ENCODE measurements at regions not wholly inside any gene's neighbourhood (a gene's known extent, or its start where the extent isn't known, plus 50 kb on each side); places are given as distances from the start of the nearest gene placed in this dataset.

DNA sequence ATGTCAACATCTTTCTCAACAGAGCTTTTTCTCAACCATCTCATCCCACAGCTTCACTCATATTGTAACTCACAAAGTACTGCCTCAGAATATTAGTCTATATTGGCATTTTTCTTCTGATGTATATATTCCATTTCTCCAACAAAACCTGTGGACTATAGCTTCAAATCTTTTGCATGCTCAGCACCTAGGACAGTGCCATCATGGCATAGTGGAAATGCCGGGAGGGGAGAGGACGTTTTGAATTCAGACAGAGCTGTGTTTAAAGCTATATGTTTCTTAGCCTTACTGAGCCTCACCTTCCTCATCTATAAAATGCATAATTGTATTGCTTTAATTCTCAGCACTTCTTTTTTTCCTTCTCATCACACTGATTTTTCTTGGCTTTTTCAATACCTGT, 452.6 kb downstream of the GALC start:
- TF ChIP-seq, protein P1, sequence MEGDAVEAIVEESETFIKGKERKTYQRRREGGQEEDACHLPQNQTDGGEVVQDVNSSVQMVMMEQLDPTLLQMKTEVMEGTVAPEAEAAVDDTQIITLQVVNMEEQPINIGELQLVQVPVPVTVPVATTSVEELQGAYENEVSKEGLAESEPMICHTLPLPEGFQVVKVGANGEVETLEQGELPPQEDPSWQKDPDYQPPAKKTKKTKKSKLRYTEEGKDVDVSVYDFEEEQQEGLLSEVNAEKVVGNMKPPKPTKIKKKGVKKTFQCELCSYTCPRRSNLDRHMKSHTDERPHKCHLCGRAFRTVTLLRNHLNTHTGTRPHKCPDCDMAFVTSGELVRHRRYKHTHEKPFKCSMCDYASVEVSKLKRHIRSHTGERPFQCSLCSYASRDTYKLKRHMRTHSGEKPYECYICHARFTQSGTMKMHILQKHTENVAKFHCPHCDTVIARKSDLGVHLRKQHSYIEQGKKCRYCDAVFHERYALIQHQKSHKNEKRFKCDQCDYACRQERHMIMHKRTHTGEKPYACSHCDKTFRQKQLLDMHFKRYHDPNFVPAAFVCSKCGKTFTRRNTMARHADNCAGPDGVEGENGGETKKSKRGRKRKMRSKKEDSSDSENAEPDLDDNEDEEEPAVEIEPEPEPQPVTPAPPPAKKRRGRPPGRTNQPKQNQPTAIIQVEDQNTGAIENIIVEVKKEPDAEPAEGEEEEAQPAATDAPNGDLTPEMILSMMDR (IDR thresholded peaks at IDR 0.05), result no peak
- Histone ChIP-seq H3K9me3 (ENCODE audit: control insufficient read depth, insufficient read depth, low read length) (no peaks in the 10 kb centered on the region), H3K27ac (ENCODE audit: low read length) (no peak overlapping the region), H3K4me1 (ENCODE audit: control insufficient read depth, insufficient read depth, low read length) (no peaks in the 10 kb centered on the region), H3K27me3 (ENCODE audit: control insufficient read depth, insufficient read depth, low read length) (no peaks in the 10 kb centered on the region), H3K4me3 (ENCODE audit: low read length) (no peak overlapping the region), H3K36me3 (ENCODE audit: control insufficient read depth, insufficient read depth, low read length) (no peaks in the 10 kb centered on the region)
- peaks cover 10% of the 10 kb centered on the region for H3K36me3 Mint-ChIP-seq
- H3K4me3 Mint-ChIP-seq, result no peak overlapping the region
- peaks cover 18% of the 10 kb centered on the region in 2 donors for H3K9me3 Mint-ChIP-seq
- no peaks in the 10 kb centered on the region for H3K4me1 Mint-ChIP-seq
- 51% methylated on average over 2 of the region's 2 CpGs for WGBS (ENCODE audit: insufficient coverage)
- intact Hi-C loops (cut with micrococcal nuclease), result no loop called here
- DNase-seq (no peak), ATAC-seq (no peak)
- no peak overlapping the region for H3K27ac Mint-ChIP-seq
- H3K27me3 Mint-ChIP-seq (ENCODE audit: low read depth in 2 of 2), result no peaks in the 10 kb centered on the region

DNA sequence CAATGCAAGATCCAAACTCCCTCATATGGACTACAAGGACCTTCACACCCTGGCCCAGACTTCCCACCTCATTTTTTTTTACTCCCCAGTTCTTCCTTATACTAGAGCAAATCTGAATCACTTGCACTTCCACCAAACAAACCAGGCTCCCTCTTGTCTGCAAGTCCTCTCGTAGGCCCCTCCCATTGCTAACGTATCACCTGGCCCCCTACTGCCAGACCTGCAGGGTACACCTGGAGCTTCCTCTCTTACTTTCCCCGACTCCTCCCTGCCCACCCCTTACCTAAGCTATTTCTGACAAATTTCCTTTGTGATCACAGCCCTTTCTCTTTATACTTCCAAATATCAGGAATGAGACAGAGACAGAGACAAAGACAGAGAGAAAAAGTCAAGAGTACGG, 463.9 kb downstream of the GALC start:
- Histone ChIP-seq H3K27ac (ENCODE audit: low read length) (no peak overlapping the region), H3K4me1 (ENCODE audit: control insufficient read depth, insufficient read depth, low read length) (no peaks in the 10 kb centered on the region), H3K36me3 (ENCODE audit: control insufficient read depth, insufficient read depth, low read length) (no peaks in the 10 kb centered on the region), H3K9me3 (ENCODE audit: control insufficient read depth, insufficient read depth, low read length) (no peaks in the 10 kb centered on the region), H3K27me3 (ENCODE audit: control insufficient read depth, insufficient read depth, low read length) (no peaks in the 10 kb centered on the region), H3K4me3 (ENCODE audit: low read length) (no peak overlapping the region)
- Mint-ChIP-seq H3K9me3 (peaks cover 10 to 11% of the 10 kb centered on the region in 2 donors), H3K4me3 (no peak overlapping the region), H3K27ac (no peak overlapping the region), H3K27me3 (ENCODE audit: low read depth in 2 of 2) (no peaks in the 10 kb centered on the region), H3K4me1 (no peaks in the 10 kb centered on the region), H3K36me3 (no peaks in the 10 kb centered on the region)
- TF ChIP-seq, protein P1 (IDR thresholded peaks at IDR 0.05), result no peak
- ATAC-seq (no peak), DNase-seq (no peak)
- WGBS (ENCODE audit: insufficient coverage), result 63% methylated on average over 4 of the region's 4 CpGs
- intact Hi-C loops (cut with micrococcal nuclease), result no loop called here

DNA sequence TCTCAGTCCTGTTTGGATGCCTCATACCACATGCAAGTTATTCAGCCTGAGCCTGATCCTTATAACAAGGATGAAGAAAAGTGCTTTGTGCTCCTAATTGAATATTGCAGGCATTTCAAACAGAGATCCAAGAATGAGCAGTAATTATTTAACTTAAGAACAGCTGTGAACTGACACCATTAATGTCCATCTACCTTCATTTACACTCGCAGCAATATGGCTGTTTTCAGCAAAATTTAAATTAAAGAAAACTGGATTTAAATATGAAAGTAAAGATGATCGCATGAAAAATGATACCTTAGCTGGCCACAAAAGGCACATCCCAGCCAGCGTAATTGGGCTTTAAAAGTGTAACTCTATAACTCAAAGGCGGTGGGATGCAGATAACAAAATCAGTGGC, 466.3 kb downstream of the GALC start:
- Histone ChIP-seq H3K27me3 (ENCODE audit: control insufficient read depth, insufficient read depth, low read length) (no peaks in the 10 kb centered on the region), H3K4me3 (ENCODE audit: low read length) (no peak overlapping the region), H3K9me3 (ENCODE audit: control insufficient read depth, insufficient read depth, low read length) (no peaks in the 10 kb centered on the region), H3K36me3 (ENCODE audit: control insufficient read depth, insufficient read depth, low read length) (no peaks in the 10 kb centered on the region), H3K27ac (ENCODE audit: low read length) (no peak overlapping the region), H3K4me1 (ENCODE audit: control insufficient read depth, insufficient read depth, low read length) (no peaks in the 10 kb centered on the region)
- intact Hi-C loops (cut with micrococcal nuclease), result no loop called here
- ATAC-seq (no peak), DNase-seq (no peak)
- 76% methylated on average over 4 of the region's 4 CpGs for WGBS (ENCODE audit: insufficient coverage)
- H3K4me1 Mint-ChIP-seq, result no peaks in the 10 kb centered on the region
- TF ChIP-seq, protein P1 (IDR thresholded peaks at IDR 0.05), result no peak
- H3K27me3 Mint-ChIP-seq (ENCODE audit: low read depth in 2 of 2), result no peaks in the 10 kb centered on the region
- H3K27ac Mint-ChIP-seq, result no peak overlapping the region
- no peaks in the 10 kb centered on the region for H3K36me3 Mint-ChIP-seq
- no peak overlapping the region for H3K4me3 Mint-ChIP-seq
- peaks cover 14 to 15% of the 10 kb centered on the region in 2 donors for H3K9me3 Mint-ChIP-seq

- ATAC-seq (no peak), DNase-seq (no peak)
- H3K4me1 Mint-ChIP-seq, result no peaks in the 10 kb centered on the region
- intact Hi-C loops (cut with micrococcal nuclease), result no loop called here
- no peak overlapping the region for H3K4me3 Mint-ChIP-seq
- H3K27ac Mint-ChIP-seq, result no peak overlapping the region
- Histone ChIP-seq H3K4me3 (ENCODE audit: low read length) (no peak overlapping the region), H3K27ac (ENCODE audit: low read length) (no peak overlapping the region), H3K9me3 (ENCODE audit: control insufficient read depth, insufficient read depth, low read length) (no peaks in the 10 kb centered on the region), H3K27me3 (ENCODE audit: control insufficient read depth, insufficient read depth, low read length) (no peaks in the 10 kb centered on the region), H3K4me1 (ENCODE audit: control insufficient read depth, insufficient read depth, low read length) (no peaks in the 10 kb centered on the region), H3K36me3 (ENCODE audit: control insufficient read depth, insufficient read depth, low read length) (no peaks in the 10 kb centered on the region)
- H3K36me3 Mint-ChIP-seq, result no peaks in the 10 kb centered on the region
- TF ChIP-seq, protein P1 (IDR thresholded peaks at IDR 0.05), result no peak
- H3K9me3 Mint-ChIP-seq, result peaks cover 9 to 10% of the 10 kb centered on the region in 2 donors
- H3K27me3 Mint-ChIP-seq (ENCODE audit: low read depth in 2 of 2), result no peaks in the 10 kb centered on the region
- whole genome bisulfite sequencing (ENCODE audit: insufficient coverage), result 100% methylated on average over 1 of the region's 4 CpGs
These were observed 469.0 kb downstream of the GALC start for GRCh38 chr14:87524011-87524410.
